ACC112 (cell line): ENCODE measurements at regions not wholly inside any gene's neighbourhood (a gene's known extent, or its start where the extent isn't known, plus 50 kb on each side); places are given as distances from the start of the nearest gene placed in this dataset.

Experiments used
- H2AFZ ChIP-seq: fragments of 200-600 bp; sonication (generic); one replicate; pipeline ENCODE4 v1.6.0; 2017; ENCODE audit warnings: antibody characterized with exemption, low read length; ENCODE audit not compliant: unreplicated experiment
- H3K27ac ChIP-seq: fragments of 200-600 bp; sonication (generic); 2 replicates; pipeline ENCODE4 v1.5.1; 2014; ENCODE audit warnings: low read depth, mild to moderate bottlenecking, antibody characterized with exemption, low read length, moderate library complexity
- H3K27me3 ChIP-seq: fragments of 200-600 bp; sonication (generic); 2 replicates; pipeline ENCODE4 v1.6.1; 2014; ENCODE audit warnings: mild to moderate bottlenecking, antibody characterized with exemption, low read length, moderate library complexity, mixed read lengths; ENCODE audit not compliant: insufficient read depth
- H3K36me3 ChIP-seq: fragments of 200-600 bp; sonication (generic); 2 replicates; pipeline ENCODE4 v1.6.1; 2016; ENCODE audit warnings: mild to moderate bottlenecking, antibody characterized with exemption, low read length, moderate library complexity, mixed read lengths; ENCODE audit not compliant: insufficient read depth
- H3K4me1 ChIP-seq: fragments of 200-600 bp; sonication (generic); one replicate; pipeline ENCODE4 v1.6.1; 2016; ENCODE audit warnings: low read length, mixed read lengths; ENCODE audit not compliant: insufficient read depth, unreplicated experiment, control insufficient read depth
- H3K4me3 ChIP-seq: fragments of 200-600 bp; sonication (generic); 2 replicates; pipeline ENCODE4 v1.5.1; 2014; ENCODE audit warnings: mild to moderate bottlenecking, low read depth, low read length
- H3K79me2 ChIP-seq: fragments of 200-600 bp; sonication (generic); one replicate; pipeline ENCODE4 v1.6.0; 2016; ENCODE audit warnings: low read length; ENCODE audit not compliant: control insufficient read depth, unreplicated experiment, insufficient read depth

DNA sequence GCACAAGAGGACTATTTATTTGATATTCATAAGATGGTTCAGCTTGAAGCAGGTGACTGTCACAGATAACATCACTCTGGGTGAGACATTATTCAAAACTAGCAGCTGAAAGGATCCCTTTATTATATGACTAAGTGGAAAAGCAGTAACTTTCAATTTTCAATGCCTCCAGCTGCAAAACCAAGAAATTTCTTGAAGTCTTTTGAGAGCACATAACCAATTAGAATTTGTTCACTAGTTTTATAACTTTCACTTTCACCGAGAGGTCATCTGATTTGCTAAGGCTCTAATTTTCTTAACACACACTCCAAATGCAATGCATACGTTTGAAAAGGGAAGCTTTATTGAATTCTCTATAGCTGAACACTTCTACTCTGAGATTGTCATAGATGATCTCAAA, 88.6 kb upstream of the KLF14 start:
- 0 out of 2 replicates have a peak overlapping the region, but pooled peaks have one; percentile 1 for H3K4me3 ChIP-seq
- H3K27ac ChIP-seq: no peak overlapping the region
- no peaks in the 10 kb centered on the region; the same call in 1 of the 2 replicates for H3K36me3 ChIP-seq
- H2AFZ ChIP-seq: peak overlapping the region; percentile 80
- no peaks in the 10 kb centered on the region for H3K79me2 ChIP-seq
- no peaks in the 10 kb centered on the region for H3K27me3 ChIP-seq
- peaks cover 7% of the 10 kb centered on the region for H3K4me1 ChIP-seq

DNA sequence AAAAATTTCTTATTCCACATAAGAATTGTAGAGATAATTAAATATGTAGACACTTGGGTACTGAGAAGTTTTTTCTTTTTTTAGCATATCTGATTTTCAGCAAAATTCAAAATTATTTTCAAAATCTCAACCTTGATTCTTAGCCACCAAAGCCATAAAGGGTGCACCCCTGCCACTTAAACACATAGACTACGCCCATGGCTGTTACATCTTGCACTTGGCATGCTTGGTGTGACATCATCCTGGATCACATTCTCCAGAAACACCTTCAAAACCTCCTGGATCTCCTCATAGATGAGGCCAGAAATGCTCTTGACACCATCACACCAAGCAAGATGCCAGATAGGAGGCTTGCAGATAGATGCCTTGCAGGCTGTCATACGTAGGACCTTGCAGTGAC, 89.1 kb upstream of the KLF14 start:
- no peak overlapping the region for H3K27ac ChIP-seq

DNA sequence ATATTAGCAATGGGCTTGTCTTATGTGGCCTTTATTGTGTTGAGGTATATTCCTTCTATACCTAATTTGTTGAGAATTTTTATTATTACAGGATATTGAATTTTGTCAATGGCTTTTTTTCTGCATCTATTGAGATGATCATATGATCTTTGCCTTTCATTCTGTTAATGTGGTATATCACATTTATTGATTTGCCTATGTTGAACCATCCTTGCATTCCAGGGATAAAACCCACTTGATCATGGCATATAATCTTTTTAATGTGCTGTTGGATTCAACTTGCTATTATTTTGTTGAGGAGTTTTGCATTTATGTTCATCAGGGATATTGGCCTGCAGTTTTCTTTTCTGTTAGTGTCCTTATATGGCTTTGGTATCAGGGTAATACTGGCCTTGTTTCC, 91.8 kb upstream of the KLF14 start:
- Histone ChIP-seq H3K36me3 (no peaks in the 10 kb centered on the region; the same call in 1 of the 2 replicates), H3K27ac (no peak overlapping the region), H2AFZ (no peak overlapping the region), H3K27me3 (no peaks in the 10 kb centered on the region), H3K4me3 (no peak overlapping the region), H3K79me2 (no peaks in the 10 kb centered on the region), H3K4me1 (peaks cover 7% of the 10 kb centered on the region)

More for the DNA sequence above, 89.1 kb upstream of the KLF14 start:
- Histone ChIP-seq H3K36me3 (no peaks in the 10 kb centered on the region; the same call in 1 of the 2 replicates), H3K4me3 (0 out of 2 replicates have a peak overlapping the region, but pooled peaks have one; percentile 1), H3K79me2 (no peaks in the 10 kb centered on the region), H3K27me3 (no peaks in the 10 kb centered on the region), H3K4me1 (peaks cover 7% of the 10 kb centered on the region), H2AFZ (peak overlapping the region; percentile 80)

DNA sequence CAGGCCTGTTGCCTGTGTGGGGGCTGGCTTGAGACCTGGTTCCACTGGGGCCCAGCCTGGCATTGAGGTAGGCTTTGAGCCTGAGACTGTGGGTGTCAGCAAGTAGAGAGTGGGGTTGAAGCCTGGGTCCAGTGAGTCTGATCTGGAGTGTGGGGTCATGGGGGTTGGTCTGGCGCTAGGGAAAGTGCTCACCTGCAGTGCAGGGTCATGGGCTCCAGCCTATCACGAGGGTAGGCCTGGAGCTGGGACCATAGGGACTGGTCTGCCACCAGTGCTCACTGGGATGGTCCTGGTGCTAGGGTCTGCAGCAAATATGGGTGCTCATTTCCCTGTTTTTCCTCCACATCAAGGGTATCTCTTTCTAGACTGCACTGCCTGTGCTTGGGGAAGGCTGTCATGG, 95.4 kb upstream of the KLF14 start:
- no peaks in the 10 kb centered on the region for H3K27me3 ChIP-seq
- H3K4me1 ChIP-seq: no peaks in the 10 kb centered on the region
- H3K36me3 ChIP-seq: no peaks in the 10 kb centered on the region; the same call in 1 of the 2 replicates
- H3K79me2 ChIP-seq: no peaks in the 10 kb centered on the region
- H3K4me3 ChIP-seq: no peak overlapping the region
- H2AFZ ChIP-seq: no peak overlapping the region
- no peak overlapping the region for H3K27ac ChIP-seq

DNA sequence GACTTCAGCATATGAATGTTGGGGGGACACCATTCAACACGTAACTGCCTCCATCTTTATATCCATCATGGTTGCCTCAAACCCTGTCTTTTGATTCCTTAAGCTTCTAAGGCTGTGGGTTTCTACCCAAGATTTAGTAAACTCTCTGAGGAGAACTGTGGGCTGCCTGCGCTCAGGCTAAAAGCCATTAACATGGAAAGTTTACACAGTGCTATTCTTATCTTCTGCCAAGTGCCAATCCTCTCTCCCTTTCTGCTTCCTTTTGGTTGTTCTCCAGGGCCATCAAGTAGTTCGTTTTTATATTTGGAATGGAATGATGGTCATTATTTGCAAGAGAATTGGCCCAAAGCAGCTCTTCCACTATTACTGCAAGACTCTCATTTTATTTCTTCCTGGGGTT, 97.3 kb upstream of the KLF14 start:
- no peaks in the 10 kb centered on the region for H3K79me2 ChIP-seq
- H3K27me3 ChIP-seq: no peaks in the 10 kb centered on the region
- no peaks in the 10 kb centered on the region for H3K4me1 ChIP-seq
- no peak overlapping the region for H2AFZ ChIP-seq
- no peak overlapping the region for H3K27ac ChIP-seq
- H3K36me3 ChIP-seq: no peaks in the 10 kb centered on the region; the same call in 1 of the 2 replicates
- H3K4me3 ChIP-seq: no peak overlapping the region

DNA sequence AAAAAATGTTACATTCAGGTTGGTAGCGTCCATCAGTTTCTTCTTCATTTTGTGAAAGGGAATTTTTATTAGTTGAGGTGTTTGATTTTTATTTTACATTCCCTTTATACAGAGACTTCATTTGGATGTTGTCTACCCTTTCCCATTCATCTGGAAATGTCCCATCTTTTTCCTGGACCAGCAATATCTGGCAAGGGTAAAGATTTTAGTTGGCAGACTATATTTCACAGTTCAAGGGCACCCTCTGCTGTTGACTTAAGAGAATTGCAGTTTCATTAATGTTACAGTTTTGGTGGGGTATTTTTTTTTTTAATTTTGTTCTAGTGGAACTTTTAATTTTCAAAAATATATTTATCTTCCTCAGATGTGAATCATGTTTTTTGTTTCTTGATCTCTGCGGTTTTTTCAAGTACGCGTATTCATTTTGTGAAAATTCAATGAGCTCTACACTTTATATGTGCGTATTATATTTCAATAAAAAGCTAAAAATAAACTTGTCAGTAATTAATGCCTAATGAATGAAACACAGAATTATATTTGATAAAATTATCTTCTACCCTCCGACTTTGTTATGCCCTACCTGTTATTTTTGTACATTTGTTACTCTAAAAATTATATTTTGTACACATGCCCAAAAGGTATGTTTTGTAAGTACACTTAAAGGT, 97.9 kb upstream of the KLF14 start:
- no peak overlapping the region for H3K27ac ChIP-seq

DNA sequence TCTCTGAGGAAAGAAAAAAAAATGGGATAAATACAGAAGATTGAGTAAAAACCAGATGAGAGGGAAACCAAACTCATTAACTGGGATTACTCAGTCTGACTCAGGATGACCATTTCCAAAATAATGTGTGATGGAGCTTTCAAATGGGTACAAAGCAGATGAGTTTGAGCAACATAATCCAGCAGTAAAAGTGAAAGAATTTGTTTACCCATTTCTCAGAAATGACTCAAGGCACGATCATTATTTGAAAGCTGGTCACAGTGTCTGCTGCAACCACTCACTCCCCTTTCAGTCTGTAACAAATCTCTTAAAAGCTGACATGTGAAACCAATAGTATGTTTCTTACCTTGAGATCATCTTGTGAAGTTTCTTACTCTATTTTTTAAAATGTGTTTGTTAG, 104.7 kb upstream of the KLF14 start:
- Histone ChIP-seq H3K36me3 (no peaks in the 10 kb centered on the region), H3K27ac (peak overlapping the region; percentile 88), H3K4me3 (peak overlapping the region; percentile 49; the same call in 1 of the 2 replicates), H2AFZ (peak overlapping the region; percentile 57), H3K79me2 (no peaks in the 10 kb centered on the region), H3K4me1 (peaks cover 26% of the 10 kb centered on the region), H3K27me3 (no peaks in the 10 kb centered on the region)

More for the DNA sequence above, 97.9 kb upstream of the KLF14 start:
- no peaks in the 10 kb centered on the region for H3K79me2 ChIP-seq
- H3K4me1 ChIP-seq: no peaks in the 10 kb centered on the region
- no peak overlapping the region for H3K4me3 ChIP-seq
- H2AFZ ChIP-seq: peak overlapping the region; percentile 2
- H3K36me3 ChIP-seq: no peaks in the 10 kb centered on the region
- H3K27me3 ChIP-seq: no peaks in the 10 kb centered on the region

DNA sequence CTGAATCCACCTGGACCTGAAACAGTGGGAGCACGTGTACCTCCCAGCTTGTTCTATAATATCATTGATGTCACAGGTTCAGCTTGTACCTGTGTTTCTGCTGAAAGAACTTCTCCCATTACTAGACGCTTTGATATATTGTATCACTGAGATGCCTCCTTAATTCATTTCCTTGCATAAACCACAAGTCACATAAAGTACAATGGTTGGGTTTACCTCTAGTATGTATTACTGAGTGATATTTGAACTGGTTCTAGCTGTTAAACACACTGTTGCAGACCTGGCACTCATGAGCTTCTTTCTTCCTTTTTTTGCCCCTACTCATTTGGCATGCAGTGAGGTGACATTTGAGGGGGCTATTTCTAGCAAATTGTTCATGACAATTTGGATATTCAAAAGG, 106.6 kb upstream of the KLF14 start:
- Histone ChIP-seq H3K79me2 (no peaks in the 10 kb centered on the region), H3K4me1 (peaks cover 37% of the 10 kb centered on the region), H3K36me3 (no peaks in the 10 kb centered on the region), H3K4me3 (no peak overlapping the region), H3K27ac (no peak overlapping the region), H3K27me3 (no peaks in the 10 kb centered on the region), H2AFZ (no peak overlapping the region)

DNA sequence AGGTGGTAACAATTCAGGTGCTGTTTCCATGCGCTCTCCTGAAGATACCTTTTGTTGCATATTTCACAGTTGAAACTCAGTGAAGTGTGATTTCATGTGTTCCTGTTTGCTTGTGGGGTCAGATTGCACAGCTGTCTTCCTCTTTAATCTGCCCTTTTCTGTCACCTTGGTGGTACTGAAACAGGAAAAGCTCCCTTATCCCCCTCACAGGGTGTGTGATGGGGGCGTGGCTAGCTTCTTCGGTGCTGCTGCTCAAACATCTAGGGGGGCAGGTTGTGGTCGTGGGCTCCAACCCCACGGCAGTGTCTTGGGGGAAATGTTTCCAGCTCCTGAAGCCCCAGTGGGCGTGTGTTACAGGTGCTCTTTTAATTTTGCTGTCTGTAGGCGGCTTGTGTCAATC, 107.4 kb upstream of the KLF14 start:
- Histone ChIP-seq H2AFZ (no peak overlapping the region), H3K27ac (no peak overlapping the region), H3K4me1 (peaks cover 45% of the 10 kb centered on the region), H3K4me3 (no peak overlapping the region), H3K79me2 (no peaks in the 10 kb centered on the region), H3K27me3 (no peaks in the 10 kb centered on the region), H3K36me3 (no peaks in the 10 kb centered on the region)

DNA sequence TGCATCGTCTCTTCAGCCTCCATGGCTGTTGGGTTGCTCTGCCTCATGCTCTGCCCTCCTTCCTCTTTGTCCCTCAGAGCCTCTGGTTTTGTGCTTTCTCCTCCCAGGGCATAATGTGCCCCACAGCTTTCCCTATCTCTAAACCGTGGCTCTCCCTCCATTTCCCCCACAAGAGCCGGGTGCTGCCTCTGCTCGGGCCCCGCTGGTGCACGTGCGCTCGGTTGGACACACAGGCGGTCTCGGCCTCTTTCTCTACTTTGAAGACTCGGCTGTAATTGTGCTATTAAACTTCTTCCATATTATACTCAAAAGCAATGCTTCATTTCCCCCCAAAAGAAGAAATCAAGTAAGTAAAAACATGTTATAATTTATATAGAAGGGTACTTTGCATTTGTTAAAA, 109.7 kb upstream of the KLF14 start:
- Histone ChIP-seq H2AFZ (no peak overlapping the region), H3K27ac (no peak overlapping the region), H3K4me1 (peaks cover 48% of the 10 kb centered on the region), H3K4me3 (no peak overlapping the region), H3K36me3 (no peaks in the 10 kb centered on the region), H3K27me3 (no peaks in the 10 kb centered on the region), H3K79me2 (no peaks in the 10 kb centered on the region)

DNA sequence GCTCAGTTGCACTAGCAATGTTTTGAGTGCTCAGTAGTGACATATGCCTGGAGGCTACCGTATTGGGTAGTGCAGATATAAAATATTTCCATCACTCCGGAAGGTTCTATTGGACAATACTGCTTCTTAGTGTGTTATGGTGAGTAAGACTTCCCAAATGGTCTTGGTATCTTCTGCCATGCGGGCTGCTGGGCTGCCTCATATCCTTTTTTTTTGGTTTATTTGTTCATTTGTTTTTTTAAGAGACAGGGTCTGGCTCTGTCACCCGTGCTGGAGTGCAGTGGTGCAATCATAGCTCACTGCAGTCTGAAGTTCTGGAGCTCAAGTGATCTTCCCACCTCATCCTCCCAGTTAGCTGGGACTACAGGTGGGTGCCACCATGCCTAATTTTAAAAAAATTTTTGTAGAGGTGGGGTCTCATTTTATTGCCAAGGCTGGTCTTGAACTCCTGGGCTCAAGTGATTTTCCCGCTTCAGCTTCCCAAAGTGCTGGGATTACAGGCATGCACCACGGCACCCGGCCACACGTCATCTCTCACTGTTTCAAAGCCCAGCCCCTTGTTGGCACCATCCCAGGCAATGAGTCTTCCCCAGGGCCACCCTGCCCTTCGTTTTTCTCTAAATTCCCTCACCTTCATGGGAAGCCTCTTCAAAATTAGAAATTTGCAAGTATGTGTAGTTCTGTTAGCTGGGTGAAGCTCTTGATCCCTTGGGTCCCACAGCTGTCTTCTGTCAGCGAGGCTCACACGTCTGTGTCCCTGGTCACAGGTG, 111.0 kb upstream of the KLF14 start:
- H3K27me3 ChIP-seq: no peaks in the 10 kb centered on the region
- H3K4me1 ChIP-seq: peaks cover 41% of the 10 kb centered on the region
- peak overlapping the region; percentile 72 for H2AFZ ChIP-seq
- peak overlapping the region; percentile 98 for H3K27ac ChIP-seq
- peak overlapping the region; percentile 72 for H3K4me3 ChIP-seq
- H3K36me3 ChIP-seq: no peaks in the 10 kb centered on the region
- H3K79me2 ChIP-seq: no peaks in the 10 kb centered on the region
